GM12873 (cell line): ENCODE measurements at regions not wholly inside any gene's neighbourhood (a gene's known extent, or its start where the extent isn't known, plus 50 kb on each side); places are given as distances from the start of the nearest gene placed in this dataset.

Experiments used
- TF ChIP-seq, protein P1 (sequence below): IDR thresholded peaks from 2 replicates; pipeline ENCODE4 v1.5.1; 2012; ENCODE audit warnings: low read depth, mild to moderate bottlenecking, moderate library complexity, low read length, control low read depth; ENCODE audit not compliant: insufficient read depth; ENCODE audit errors: missing control alignments

DNA sequence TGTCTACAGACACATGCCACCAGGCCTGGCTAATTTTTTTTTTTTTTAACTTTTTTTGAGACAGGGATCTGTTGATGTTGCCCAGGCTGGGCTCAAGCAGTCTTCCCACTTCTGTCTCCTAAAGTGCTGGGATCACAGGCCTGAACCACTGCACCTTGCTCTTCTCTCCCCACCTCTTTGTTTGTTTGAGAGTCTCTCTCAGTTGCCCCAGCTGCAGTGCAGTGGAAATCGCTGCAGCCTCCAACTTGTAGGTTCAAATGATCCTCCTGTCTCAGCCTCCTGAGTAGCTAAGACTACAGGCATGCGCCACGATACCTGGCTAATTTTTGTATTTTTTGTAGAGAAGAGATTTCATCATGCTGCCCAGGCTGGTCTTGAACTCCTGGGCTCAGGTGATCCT, 115.6 kb downstream of the LARP7 start:
- TF ChIP-seq, protein P1, sequence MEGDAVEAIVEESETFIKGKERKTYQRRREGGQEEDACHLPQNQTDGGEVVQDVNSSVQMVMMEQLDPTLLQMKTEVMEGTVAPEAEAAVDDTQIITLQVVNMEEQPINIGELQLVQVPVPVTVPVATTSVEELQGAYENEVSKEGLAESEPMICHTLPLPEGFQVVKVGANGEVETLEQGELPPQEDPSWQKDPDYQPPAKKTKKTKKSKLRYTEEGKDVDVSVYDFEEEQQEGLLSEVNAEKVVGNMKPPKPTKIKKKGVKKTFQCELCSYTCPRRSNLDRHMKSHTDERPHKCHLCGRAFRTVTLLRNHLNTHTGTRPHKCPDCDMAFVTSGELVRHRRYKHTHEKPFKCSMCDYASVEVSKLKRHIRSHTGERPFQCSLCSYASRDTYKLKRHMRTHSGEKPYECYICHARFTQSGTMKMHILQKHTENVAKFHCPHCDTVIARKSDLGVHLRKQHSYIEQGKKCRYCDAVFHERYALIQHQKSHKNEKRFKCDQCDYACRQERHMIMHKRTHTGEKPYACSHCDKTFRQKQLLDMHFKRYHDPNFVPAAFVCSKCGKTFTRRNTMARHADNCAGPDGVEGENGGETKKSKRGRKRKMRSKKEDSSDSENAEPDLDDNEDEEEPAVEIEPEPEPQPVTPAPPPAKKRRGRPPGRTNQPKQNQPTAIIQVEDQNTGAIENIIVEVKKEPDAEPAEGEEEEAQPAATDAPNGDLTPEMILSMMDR: no peak

DNA sequence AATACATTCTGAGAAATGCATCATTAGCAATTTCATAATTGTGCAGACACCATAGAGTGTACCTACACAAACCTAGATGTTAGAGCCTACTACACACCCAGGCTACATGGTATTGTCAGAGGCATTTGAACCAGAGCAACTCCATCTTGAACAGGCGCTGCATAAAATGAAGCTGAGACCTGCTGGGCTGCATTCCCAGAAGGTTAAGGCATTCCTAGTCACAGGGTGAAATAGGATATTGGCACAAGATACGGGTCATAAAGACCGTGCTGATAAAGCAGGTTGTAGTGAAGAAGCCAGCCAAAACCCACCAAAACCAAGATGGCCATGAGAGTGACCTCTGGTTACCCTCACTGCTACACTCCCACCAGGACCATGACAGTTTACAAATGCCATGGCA, 116.4 kb downstream of the LARP7 start:
- TF ChIP-seq, protein P1: no peak

DNA sequence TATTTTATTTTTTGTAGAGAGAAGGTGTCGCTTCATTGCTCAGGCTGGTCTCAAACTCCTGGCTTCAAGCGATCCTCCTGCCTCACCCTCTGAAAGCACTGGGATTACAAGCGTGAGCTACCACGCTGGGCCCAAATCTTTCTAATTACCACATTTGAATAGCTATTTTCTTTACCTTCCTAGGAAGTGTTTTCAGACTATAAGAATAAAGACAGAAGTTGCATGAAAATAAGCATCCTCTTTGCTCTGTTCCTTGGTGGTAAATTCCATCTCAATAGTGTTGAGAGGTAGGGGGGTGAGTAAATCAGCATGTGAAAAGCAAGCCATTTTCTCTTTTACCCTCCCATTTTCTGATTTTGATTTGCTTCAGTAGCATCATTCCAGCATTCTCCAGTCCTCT, 122.4 kb downstream of the LARP7 start:
- TF ChIP-seq, protein P1: no peak

DNA sequence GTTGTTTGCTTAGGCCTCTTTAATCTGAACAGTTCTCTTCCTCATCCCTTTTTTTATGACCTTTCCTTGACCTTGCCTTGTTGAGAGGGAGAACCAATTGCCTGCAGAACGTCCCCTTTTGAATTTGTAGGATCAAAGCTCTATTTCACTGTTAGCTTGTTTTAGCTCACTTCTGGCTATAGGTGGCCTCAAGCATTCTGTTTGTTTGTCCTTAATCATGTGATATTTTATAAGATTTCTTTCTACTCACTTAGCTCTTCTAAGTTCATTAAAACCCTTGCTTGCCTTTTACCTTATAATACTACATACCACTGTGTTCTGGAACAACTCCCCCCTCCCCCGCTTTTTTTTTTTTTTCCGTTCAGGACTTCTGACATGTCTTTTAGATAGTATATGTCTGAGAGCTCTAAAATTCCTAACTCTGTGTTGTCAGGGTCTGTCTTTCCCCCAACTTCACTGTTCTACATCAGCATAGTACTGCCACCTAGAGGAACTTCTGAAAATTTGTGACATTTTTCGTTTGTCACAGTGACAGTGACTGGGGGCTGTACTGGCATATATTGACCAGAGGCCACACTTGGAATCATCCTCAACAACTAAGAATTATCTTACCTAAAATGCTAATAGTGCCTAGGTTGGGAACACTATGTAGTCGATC, 128.5 kb downstream of the LARP7 start:
- TF ChIP-seq, protein P1: peak; percentile 58

DNA sequence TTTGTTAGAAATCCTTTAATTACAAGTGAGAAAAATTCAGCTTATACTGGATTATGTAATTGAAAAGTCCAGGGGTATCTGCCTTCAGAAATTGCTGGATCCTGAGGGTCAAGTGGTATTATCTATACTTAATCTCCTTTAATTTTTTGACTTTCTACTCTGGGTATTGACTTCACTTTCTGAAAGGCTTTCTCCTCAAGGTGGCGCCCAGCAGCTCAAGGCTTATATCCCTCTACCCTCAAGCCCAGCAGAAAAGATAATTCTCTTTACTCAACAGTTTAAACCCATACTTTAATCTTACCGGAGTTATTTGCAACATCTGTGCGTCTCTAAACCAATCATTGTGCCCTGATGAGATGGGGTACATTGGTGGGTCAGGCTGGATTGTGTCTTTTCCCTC, 129.5 kb downstream of the LARP7 start:
- TF ChIP-seq, protein P1: peak; percentile 47

GRCh38 chr4:112767386-112767785, 130.4 kb downstream of the LARP7 start:
- TF ChIP-seq, protein P1: no peak

DNA sequence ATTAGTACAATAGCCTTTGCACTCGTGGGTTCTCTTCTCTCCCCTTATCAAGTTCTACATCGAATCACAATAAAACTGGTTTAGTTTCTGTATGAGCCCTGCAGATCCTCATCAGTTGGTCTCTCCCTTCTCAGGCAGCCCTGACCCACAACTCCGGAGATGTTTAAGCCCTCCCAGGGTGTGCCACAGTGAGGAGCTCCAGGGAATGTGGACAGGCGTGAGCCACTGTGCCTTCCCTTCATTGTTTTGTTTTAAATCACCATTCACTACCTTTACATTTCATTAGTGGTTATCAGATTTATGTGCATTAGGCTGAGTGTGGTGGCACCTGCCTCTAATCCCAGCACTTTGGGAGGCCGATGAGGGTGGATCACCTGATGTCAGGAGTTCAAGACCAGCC, 133.2 kb downstream of the LARP7 start:
- TF ChIP-seq, protein P1: no peak

DNA sequence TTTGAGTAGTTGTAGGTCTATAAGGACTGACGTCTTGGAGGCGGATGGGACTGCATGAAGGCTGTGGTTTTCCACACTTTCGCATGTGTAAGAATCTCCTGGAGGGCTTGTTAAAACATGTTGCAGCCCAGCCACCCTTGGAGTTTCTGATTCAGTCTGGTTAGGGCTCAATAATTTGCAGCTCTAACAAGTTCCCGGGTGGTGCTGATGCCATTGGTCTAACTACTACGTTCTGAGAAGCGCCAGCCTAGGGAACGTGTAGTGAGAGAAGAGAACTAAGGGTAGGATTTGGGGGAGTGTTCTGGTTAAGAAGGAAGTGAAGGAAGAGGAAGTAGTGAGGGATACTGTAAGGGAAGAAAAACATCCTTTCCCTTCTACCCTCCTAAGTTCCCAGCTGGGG, 138.9 kb downstream of the LARP7 start:
- TF ChIP-seq, protein P1: no peak
